ENCODE measurements at regions not wholly inside any gene's neighbourhood (a gene's known extent, or its start where the extent isn't known, plus 50 kb on each side); places are given as distances from the start of the nearest gene placed in this dataset.

GRCh38 chr2:16470936-16471490 is 194.6 kb downstream of the CYRIA start:
- Histone ChIP-seq H3K9ac (ENCODE audit: extremely low read depth, insufficient read length, low read length) (no peak overlapping the region), H2BK20ac (ENCODE audit: low read depth, low read length, poor library complexity, severe bottlenecking) (no peak overlapping the region), H3K23ac (ENCODE audit: insufficient read length, low read depth, low read length) (no peak overlapping the region), H3K27ac (ENCODE audit: insufficient read length, low read depth, low read length) (no peak overlapping the region), H3K27me3 (ENCODE audit: insufficient read depth, low read length) (no peaks in the 10 kb centered on the region), H3K4ac (ENCODE audit: low read depth, low read length) (no peak overlapping the region), H4K8ac (replicated peaks; ENCODE audit: insufficient read length, low read depth, low read length) (no peak overlapping the region), H3K4me1 (ENCODE audit: insufficient read depth, low read length) (no peaks in the 10 kb centered on the region; the same call in 1 of the 2 replicates), H3K56ac (ENCODE audit: insufficient read length, low read depth, low read length) (no peak overlapping the region), H4K91ac (ENCODE audit: insufficient read length, low read depth, low read length) (no peak overlapping the region), H4K5ac (ENCODE audit: insufficient read length, low read depth, low read length) (no peak overlapping the region), H3K18ac (ENCODE audit: insufficient read length, low read depth, low read length) (no peak overlapping the region), H3K14ac (ENCODE audit: insufficient read depth, low read length) (no peak overlapping the region), H3K4me2 (ENCODE audit: insufficient read depth, insufficient read length, low read length) (no peak overlapping the region), H2AFZ (ENCODE audit: low read length) (no peak overlapping the region), H2BK120ac (ENCODE audit: low read depth, low read length, poor library complexity, severe bottlenecking) (no peak overlapping the region), H3T11ph (ENCODE audit: low read length) (no peak overlapping the region), H3K79me2 (ENCODE audit: insufficient read depth, low read length) (no peaks in the 10 kb centered on the region), H2BK15ac (ENCODE audit: low read depth, low read length) (no peak overlapping the region), H2BK5ac (ENCODE audit: insufficient read length, low read length) (no peak overlapping the region), H4K20me1 (ENCODE audit: control insufficient read depth, insufficient read depth, insufficient read length) (no peaks in the 10 kb centered on the region), H2AK5ac (ENCODE audit: insufficient read length, low read length) (no peak overlapping the region), H2BK12ac (ENCODE audit: insufficient read length, low read depth, low read length) (no peak overlapping the region), H3K9me3 (ENCODE audit: control insufficient read depth, low read depth, low read length) (no peaks in the 10 kb centered on the region), H3K23me2 (ENCODE audit: insufficient read length, low read depth, low read length, poor library complexity, severe bottlenecking) (no peaks in the 10 kb centered on the region), H3K79me1 (ENCODE audit: insufficient read depth, low read depth, low read length, poor library complexity, severe bottlenecking) (no peaks in the 10 kb centered on the region)
- Mint-ChIP-seq H3K4me1 (no peaks in the 10 kb centered on the region), H3K27me3 (ENCODE audit: low read depth) (no peaks in the 10 kb centered on the region; the same call in none of the 2 replicates), H3K36me3 (ENCODE audit: insufficient read depth in 1 of 3, low read depth in 3 of 3) (no peaks in the 10 kb centered on the region), H3K4me3 (no peak overlapping the region), H3K9me3 (no peaks in the 10 kb centered on the region), H3K27ac (no peak overlapping the region; a peak in 1 of 7 replicates)
- TF ChIP-seq CTCF (conservative IDR thresholded peaks at IDR 0.05), result no peak
- no CpG with 5 or more reads among the region's 2 CpGs for WGBS (ENCODE audit: extremely low coverage, insufficient read length, low lambda C conversion rate)
- no peak for DNase-seq

Measured in H9 (cell line).